HL-60/S4 treated with retinoic acid at 250 ng/mL for 4 days and 3 days (cell line): ENCODE measurements at regions not wholly inside any gene's neighbourhood (a gene's known extent, or its start where the extent isn't known, plus 50 kb on each side); places are given as distances from the start of the nearest gene placed in this dataset.
"Not testable (repeated sequence)": the region's sequence is repeated elsewhere in the genome, so short reads cannot be mapped to it uniquely, and the experiment has no call there.

Experiments used
- in situ Hi-C: fragments of 300-500 bp; cut with MboI; formaldehyde crosslinking; loops from 2 replicates; pipeline ENCODE4 v1.7.0; 2022; ENCODE audit warnings: low sequenced_read_pairs

GRCh38 chr22:25407859-25408229, 156.6 kb upstream of the GRK3 start:
- in situ Hi-C loops, result no loop called here

- in situ Hi-C loops, result no loop called here
These were observed 155.2 kb upstream of the GRK3 start for GRCh38 chr22:25409240-25409639.

GRCh38 chr22:25410849-25411248, 153.6 kb upstream of the GRK3 start:
- in situ Hi-C loops, result no loop called here

GRCh38 chr22:25413620-25414019, 150.9 kb upstream of the GRK3 start:
- in situ Hi-C loops, result no loop called here

- in situ Hi-C loops, result not testable (repeated sequence)
These were observed 148.7 kb upstream of the GRK3 start for GRCh38 chr22:25415731-25416130.

GRCh38 chr22:25417826-25418225, 146.6 kb upstream of the GRK3 start:
- in situ Hi-C loops, result not testable (repeated sequence)

- in situ Hi-C loops, result no loop called here
These were observed 145.0 kb upstream of the GRK3 start for GRCh38 chr22:25419247-25420113.

GRCh38 chr22:25420114-25420441, 144.4 kb upstream of the GRK3 start:
- in situ Hi-C loops, result not testable (repeated sequence)

- in situ Hi-C loops, result no loop called here
These were observed 144.0 kb upstream of the GRK3 start for GRCh38 chr22:25420471-25420924.

GRCh38 chr22:25420925-25421904, 143.3 kb upstream of the GRK3 start:
- in situ Hi-C loops, result no loop called here

GRCh38 chr22:25426530-25427308, 137.8 kb upstream of the GRK3 start:
- in situ Hi-C loops, result not testable (repeated sequence)

- in situ Hi-C loops, result not testable (repeated sequence)
These were observed 132.7 kb upstream of the GRK3 start for GRCh38 chr22:25431637-25432342.

GRCh38 chr22:25433381-25433970, 131.0 kb upstream of the GRK3 start:
- in situ Hi-C loops, result not testable (repeated sequence)

GRCh38 chr22:25437414-25438160, 126.9 kb upstream of the GRK3 start:
- in situ Hi-C loops, result no loop called here

GRCh38 chr22:25447067-25447685, 117.3 kb upstream of the GRK3 start:
- in situ Hi-C loops, result no loop called here

GRCh38 chr22:25447686-25448434, 116.6 kb upstream of the GRK3 start:
- in situ Hi-C loops, result no loop called here

GRCh38 chr22:25448435-25449051, 115.9 kb upstream of the GRK3 start:
- in situ Hi-C loops, result no loop called here
